Heart right ventricle (tissue), 16 donors: ENCODE measurements at regions not wholly inside any gene's neighbourhood (a gene's known extent, or its start where the extent isn't known, plus 50 kb on each side); places are given as distances from the start of the nearest gene placed in this dataset.

Experiments
- ATAC-seq, 8 donors: fragments of 200-7000 bp; cut with Tn5 transposase; one replicate each; pipeline ENCODE4 v1.9.1; 2020; ENCODE audit warnings: mild to moderate bottlenecking in 8 of 8, moderate library complexity in 8 of 8, moderate number of reproducible peaks in 1 of 8
- DNase-seq, 2 donors: peaks; one replicate each; pipeline ENCODE4 v3.0.0-alpha.2; 2020
- H3K27ac ChIP-seq, 10 donors: fragments of 200-600 bp; sonication (generic) in 2 of 10; one replicate each; pipeline versions ENCODE4 v1.5.0 to v1.8.0; 2020 to 2022; ENCODE audit warnings: mild to moderate bottlenecking in 3 of 10
- H3K27me3 ChIP-seq, 7 donors: fragments of 200-600 bp; one replicate each; pipeline ENCODE4 v1.8.0; 2021 to 2022; ENCODE audit warnings: mild to moderate bottlenecking in 2 of 7
- H3K36me3 ChIP-seq, 9 donors: fragments of 200-600 bp; sonication (generic) in 1 of 9; one replicate each; pipeline versions ENCODE4 v1.5.0 to v1.8.0; 2020 to 2022; ENCODE audit warnings: mild to moderate bottlenecking in 2 of 9
- H3K4me1 ChIP-seq, 9 donors: fragments of 200-600 bp; sonication (generic) in 1 of 9; one replicate each; pipeline versions ENCODE4 v1.5.0 to v1.8.0; 2020 to 2022; ENCODE audit warnings: mild to moderate bottlenecking in 4 of 9
- H3K4me3 ChIP-seq, 10 donors: fragments of 200-600 bp; sonication (generic) in 2 of 10; one replicate each; pipeline versions ENCODE4 v1.5.0 to v1.8.0; 2020 to 2022; ENCODE audit warnings: mild to moderate bottlenecking in 7 of 10, moderate library complexity in 2 of 10
- H3K9me3 ChIP-seq, 11 donors: fragments of 200-600 bp in 10 of 11; sonication (generic) in 2 of 11; one replicate each; pipeline versions ENCODE4 v1.5.0 to v1.8.0; 2013 to 2022; ENCODE audit warnings: mild to moderate bottlenecking in 2 of 11, control low read depth in 1 of 11, moderate library complexity in 1 of 11
- WGBS, 2 donors: extraction: QIAGEN DNeasy Blood & Tissue Kit; methylation state at CpG; one replicate each; pipeline ENCODE4 v1.1.7; 2013; ENCODE audit warnings: inconsistent platforms in 1 of 2; 5-methylcytosine and 5-hydroxymethylcytosine counted together
- intact Hi-C, 10 donors: fragments of 100-400 bp; cut with DNase I; formaldehyde crosslinking; loops; one replicate each; pipeline versions ENCODE4 v1.11.1 to v1.14.2; 2022
- TF ChIP-seq, protein P1 (sequence below), 9 donors: fragments of 200-600 bp; sonication (generic) in 2 of 9; IDR thresholded peaks; one replicate each; pipeline versions ENCODE4 v1.5.0 to v1.8.0; 2021 to 2022; ENCODE audit warnings: antibody characterized with exemption in 9 of 9, mild to moderate bottlenecking in 5 of 9, moderate library complexity in 1 of 9
- donor health status: Arrhythmogenic right ventricular cardiomyopathy.
- donor health status: ischemic (EF 13 %, LVEDD 7.1; RV severe dilation, severe dysfunction).
- donor health status: healthy with polysubstance abuse.
- donor health status: DM: no; HTN: yes; CAD: no.
- donor health status: DM: no; HTN: no; CAD: no.
- donor health status: ischemic (EF 25% LVEDD 6.9; RV normal size, moderate dysfunction).
- donor health status: ischemic (EF 25% LVEDD 5.7; RV mildly dilated, moderate dysfunction).
- donor health status: healthy.
- donor health status: DM: yes; HTN: yes; CAD: no.
- donor health status: Ischemic cardiomyopathy.
- donor health status: ischemic (EF 35%, LVEDD 5.7; RV mildly dilated, moderate dysfunction).
- donor health status: nonischemic (EF 11% LVEDD 7.7; RV severe dilation, severe dysfunction).
- donor health status: DM: yes; HTN: yes; CAD: no.
- donor health status: PGD.
- donor health status: ischemic (EF 29% LVEDD 5.4; RV normal size, mild dysfunction).
- donor health status: nonischemic (EF 23%, LVEDD 6.1; RV moderate dilation, normal function).

DNA sequence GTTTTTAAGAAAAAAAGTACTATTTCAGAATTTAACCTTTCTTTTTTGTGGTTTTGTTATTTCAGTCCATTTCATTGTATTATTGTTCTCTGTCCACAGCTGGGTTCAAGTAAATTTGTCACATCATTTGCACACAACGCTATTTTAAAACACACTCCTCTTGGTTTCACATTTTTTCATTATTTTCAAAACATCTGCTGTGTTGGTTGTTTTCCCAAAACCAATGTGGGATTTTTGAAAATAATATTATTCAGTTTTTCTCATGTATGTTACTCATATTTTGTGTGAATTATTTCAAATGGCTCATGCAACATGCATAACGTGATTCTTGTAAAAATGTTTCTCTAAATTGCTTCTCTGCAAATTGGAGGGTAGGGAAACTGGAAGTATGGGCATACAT, 589.2 kb downstream of the METTL4 start:
- no peak for ATAC-seq
- Histone ChIP-seq H3K36me3 (no peaks in the 10 kb centered on the region), H3K4me1 (no peaks in the 10 kb centered on the region), H3K4me3 (no peak overlapping the region), H3K9me3 (peaks cover 0 to 14% (median 0%) of the 10 kb centered on the region in 11 donors), H3K27ac (no peak overlapping the region), H3K27me3 (no peaks in the 10 kb centered on the region)
- intact Hi-C loops: no loop called here
- TF ChIP-seq, protein P1, sequence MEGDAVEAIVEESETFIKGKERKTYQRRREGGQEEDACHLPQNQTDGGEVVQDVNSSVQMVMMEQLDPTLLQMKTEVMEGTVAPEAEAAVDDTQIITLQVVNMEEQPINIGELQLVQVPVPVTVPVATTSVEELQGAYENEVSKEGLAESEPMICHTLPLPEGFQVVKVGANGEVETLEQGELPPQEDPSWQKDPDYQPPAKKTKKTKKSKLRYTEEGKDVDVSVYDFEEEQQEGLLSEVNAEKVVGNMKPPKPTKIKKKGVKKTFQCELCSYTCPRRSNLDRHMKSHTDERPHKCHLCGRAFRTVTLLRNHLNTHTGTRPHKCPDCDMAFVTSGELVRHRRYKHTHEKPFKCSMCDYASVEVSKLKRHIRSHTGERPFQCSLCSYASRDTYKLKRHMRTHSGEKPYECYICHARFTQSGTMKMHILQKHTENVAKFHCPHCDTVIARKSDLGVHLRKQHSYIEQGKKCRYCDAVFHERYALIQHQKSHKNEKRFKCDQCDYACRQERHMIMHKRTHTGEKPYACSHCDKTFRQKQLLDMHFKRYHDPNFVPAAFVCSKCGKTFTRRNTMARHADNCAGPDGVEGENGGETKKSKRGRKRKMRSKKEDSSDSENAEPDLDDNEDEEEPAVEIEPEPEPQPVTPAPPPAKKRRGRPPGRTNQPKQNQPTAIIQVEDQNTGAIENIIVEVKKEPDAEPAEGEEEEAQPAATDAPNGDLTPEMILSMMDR (IDR thresholded peaks at IDR 0.05): no peak
- no peak for DNase-seq
- WGBS, 2 donors: 66 to 82% methylated on average over 2 of the region's 2 CpGs

DNA sequence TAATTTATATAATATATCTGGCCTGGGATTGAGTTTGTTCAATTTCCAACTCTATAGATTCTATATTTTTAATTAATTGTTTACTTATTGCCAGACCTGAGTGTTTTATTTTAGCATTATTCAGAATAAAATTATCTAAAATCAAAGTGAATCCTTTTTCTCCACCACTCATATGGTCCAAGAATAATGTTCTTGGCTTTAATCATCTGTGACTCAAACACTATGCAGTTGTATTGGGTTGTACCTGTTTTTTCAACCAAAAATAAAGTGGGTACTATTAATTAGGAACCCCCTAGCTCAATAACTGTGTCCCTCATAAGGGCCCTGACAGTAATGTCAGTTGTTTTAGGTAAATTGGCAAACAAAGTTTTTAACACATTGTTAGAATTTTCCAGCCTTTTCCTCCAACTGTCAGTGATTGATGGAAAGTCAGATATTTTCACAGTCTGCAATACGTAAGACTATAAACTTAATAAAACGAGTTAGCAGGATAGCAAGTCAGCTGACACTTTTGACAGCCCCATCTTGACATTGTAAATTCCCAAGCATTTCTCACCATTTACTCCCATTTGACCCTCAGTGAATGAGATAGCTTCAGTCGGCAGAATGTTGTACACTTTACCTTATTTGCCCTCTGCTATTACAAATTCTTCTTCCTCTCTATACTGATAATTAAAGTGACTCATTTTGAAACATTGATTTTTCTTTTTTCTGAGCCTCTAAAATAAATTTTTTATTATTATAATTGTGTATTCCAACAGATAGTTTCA, 587.4 kb downstream of the METTL4 start:
- H3K9me3 ChIP-seq: peaks cover 0 to 14% (median 0%) of the 10 kb centered on the region in 11 donors
- intact Hi-C loops: no loop called here
- WGBS, 2 donors: 41 to 48% methylated on average over 3 of the region's 3 CpGs
- H3K4me3 ChIP-seq: no peak overlapping the region
- DNase-seq (no peak), ATAC-seq (no peak)
- no peaks in the 10 kb centered on the region for H3K4me1 ChIP-seq
- TF ChIP-seq, protein P1 (IDR thresholded peaks at IDR 0.05): no peak
- H3K36me3 ChIP-seq: no peaks in the 10 kb centered on the region
- no peak overlapping the region for H3K27ac ChIP-seq
- H3K27me3 ChIP-seq: no peaks in the 10 kb centered on the region

DNA sequence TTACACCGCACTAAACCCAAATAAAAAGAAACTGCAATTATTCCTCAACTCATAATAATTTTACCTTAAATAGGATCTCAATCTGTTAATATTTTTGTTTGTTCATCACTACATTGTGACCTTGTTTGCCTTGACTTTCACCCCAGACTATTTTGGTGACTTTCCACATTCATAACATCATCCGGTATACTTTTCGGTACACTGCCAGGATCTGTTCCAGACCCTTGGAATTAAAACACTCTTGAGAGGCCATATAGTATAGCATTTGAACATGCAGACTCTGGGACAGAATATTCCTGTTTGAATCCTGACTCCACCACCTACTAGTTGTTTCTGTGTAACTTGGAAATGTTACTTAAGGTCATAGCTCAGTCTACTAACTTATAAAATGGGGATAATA, 577.4 kb downstream of the METTL4 start:
- Histone ChIP-seq H3K27ac (no peak overlapping the region), H3K27me3 (no peaks in the 10 kb centered on the region), H3K36me3 (no peaks in the 10 kb centered on the region), H3K4me1 (no peaks in the 10 kb centered on the region), H3K9me3 (no peaks in the 10 kb centered on the region), H3K4me3 (no peak overlapping the region)
- intact Hi-C loops: no loop called here
- TF ChIP-seq, protein P1 (IDR thresholded peaks at IDR 0.05): no peak
- DNase-seq (no peak), ATAC-seq (no peak)
- 89% methylated on average over 3 of the region's 3 CpGs for WGBS, 2 donors

DNA sequence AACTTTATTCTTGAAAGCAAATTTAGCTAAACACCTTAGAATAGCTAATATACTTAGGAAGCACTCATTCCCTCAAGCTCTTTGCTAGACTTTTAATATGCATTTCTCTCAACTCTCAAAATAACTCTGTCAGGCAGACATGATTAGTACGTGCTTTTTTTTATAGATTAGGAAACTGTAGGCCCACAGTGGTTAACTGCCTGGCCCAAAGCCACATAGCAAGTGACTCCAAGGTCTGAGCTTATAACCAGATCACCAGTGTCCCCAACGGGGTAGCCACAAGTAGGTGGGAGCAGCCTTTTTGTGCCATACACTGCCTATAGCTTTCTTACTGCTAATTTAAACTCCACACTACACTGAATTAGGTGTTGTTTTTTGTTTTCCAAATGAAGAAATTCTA, 576.8 kb downstream of the METTL4 start:
- TF ChIP-seq, protein P1 (IDR thresholded peaks at IDR 0.05): no peak
- 13 to 24% methylated on average over 2 of the region's 2 CpGs for WGBS, 2 donors
- H3K27me3 ChIP-seq: no peaks in the 10 kb centered on the region
- no peaks in the 10 kb centered on the region for H3K36me3 ChIP-seq
- no peak for ATAC-seq
- H3K9me3 ChIP-seq: no peaks in the 10 kb centered on the region
- H3K27ac ChIP-seq: no peak overlapping the region
- no peaks in the 10 kb centered on the region for H3K4me1 ChIP-seq
- intact Hi-C loops: no loop called here
- H3K4me3 ChIP-seq: no peak overlapping the region
- DNase-seq: no peak
